GM19452 (cell line): ENCODE measurements at regions not wholly inside any gene's neighbourhood (a gene's known extent, or its start where the extent isn't known, plus 50 kb on each side); places are given as distances from the start of the nearest gene placed in this dataset.

ENCODE experiments used
- ATAC-seq: cut with Tn5 transposase; IDR thresholded peaks from one replicate; pipeline ENCODE4 v1.9.1; 2021; ENCODE audit not compliant: unreplicated experiment

DNA sequence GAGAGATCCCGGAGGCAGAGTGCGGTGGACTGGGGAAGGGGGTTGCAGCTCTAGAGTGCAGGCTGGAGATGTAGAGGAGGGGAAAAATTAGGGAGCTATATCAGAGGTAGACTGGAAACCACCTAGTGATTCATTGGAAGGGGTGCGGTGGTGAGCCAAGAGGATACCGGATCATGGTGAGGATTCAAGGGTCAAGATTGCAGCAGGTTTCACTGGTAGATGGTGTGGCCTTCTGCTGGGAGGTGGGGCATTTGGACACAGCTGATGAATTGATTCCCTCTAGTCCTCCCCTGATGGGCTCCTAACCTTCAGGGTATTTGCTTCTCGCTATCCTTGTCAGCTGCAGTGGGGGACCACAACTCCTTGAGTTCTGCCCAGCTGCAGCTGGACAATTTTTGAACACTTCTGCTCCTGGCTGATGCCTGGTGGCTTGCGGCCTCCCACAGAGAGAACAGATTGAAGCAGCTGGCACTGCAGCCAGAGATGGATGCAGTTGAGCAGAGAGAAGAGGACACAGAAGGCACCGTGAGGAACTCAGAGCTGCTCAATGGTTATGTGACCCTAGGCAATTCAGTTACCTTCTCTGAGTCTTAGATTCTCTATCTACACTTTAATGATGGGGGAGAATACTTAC is 134.4 kb upstream of the ABCA1 start:
- no peak for ATAC-seq

DNA sequence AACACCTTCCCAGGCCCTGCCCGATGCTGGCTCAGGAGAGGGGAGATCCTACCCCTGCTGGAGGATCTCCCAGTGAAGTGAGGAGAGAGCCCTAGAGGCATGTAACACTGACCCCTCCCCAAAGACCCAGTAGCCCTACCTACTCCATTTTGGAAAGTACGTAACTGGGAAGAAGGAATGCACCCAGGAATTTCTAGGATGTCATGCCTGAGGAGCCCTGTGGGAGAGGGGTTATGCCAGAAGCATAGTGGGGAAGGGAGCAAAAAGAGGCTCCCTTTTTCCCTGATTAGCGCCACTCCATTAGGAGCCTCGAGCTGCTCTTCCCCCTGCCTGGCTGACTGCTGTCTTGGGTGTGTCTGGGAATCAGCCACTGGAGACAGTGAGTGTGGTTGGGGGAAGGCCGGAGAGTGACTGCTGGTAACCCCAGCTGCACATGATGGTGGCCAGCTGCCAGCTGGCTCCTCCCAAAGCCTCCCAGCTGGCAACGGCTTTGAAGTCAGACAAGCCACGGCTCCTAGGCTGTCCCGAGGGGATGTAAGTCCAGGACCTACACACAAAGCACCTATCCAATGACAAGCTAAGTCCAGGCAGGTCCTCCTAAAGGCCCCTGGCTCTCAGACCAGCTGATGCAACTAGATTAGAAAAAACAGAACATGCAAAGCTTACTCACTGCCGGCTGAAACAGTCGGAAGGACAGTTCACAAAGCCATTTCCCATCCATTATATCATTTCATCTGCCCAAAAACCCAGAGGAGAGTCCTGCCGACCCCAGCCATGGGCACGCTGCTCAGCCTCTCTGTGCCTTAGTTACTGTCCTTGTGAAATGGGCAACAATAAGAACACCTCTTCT is 136.5 kb upstream of the ABCA1 start:
- no peak for ATAC-seq

DNA sequence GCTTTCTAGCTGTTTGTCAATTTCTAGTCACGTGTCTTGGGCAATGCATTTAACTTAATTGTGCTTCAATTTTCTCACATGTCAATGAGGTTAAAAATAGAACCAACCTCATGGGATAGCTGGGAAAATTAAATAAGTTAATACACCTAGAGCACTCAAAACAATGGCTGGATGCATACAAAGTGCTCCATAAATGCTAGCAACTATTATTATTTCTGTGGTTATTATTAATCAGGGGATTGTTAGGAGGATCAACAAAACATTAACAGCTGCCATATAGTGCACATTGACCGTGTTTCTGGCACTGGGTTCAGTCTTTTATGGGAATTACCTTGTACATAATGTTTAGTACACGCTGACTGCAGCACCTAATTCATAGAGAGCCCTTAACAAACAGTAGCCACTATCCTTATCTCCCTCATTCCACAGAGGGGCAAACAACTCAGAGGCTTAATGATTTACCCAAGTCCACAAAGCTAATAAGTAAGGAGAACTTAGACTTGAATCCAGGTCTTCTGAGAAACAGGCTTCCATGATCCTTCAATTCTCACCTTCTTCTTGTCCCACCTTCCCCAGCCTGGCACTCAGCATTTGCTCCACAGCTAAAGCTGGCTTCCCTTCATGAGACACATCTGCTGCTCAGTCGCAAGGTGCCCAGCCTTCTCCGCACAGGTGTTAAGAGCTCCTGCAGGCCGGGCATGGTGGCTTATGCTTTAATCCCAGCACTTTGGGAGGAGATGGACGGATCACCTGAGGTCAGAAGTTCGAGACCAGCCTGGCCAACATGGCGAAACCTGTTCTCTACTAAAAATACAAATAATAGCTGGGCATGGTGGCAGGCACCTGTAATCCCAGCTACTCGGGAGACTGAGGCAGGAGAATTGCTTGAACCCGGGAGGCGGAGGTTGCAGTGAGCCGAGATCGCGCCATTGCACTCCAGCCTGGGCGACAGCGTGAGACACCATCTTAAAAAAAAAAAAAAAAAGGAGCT is 137.4 kb upstream of the ABCA1 start:
- no peak for ATAC-seq

DNA sequence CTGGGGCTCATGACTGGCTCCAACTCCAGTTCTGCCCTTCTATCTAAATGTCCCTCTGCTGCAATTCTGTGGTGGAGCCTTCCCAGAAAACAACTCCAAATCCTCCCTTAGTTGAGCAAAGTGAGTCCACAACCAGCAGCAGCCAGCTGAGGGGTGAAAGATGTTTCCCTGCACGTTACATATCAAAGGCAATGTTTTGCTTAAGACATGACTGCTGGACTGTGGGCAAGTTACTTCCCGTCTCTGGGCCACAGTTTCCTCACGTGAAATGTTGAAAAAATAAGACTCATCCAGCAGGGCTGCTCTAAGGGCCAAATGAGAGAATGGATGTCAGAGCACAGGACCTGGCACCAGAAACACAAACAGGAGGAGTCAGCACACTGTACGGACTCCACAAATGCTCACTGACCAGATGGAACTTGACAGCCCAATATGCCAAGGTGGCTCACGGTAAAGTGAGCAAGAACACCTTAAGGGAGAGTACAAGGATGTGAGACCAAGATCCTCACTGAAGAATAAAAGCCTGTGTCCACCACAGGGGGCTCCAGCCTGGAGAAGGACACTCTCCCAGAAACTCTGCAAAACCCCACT is 138.4 kb upstream of the ABCA1 start:
- no peak for ATAC-seq

DNA sequence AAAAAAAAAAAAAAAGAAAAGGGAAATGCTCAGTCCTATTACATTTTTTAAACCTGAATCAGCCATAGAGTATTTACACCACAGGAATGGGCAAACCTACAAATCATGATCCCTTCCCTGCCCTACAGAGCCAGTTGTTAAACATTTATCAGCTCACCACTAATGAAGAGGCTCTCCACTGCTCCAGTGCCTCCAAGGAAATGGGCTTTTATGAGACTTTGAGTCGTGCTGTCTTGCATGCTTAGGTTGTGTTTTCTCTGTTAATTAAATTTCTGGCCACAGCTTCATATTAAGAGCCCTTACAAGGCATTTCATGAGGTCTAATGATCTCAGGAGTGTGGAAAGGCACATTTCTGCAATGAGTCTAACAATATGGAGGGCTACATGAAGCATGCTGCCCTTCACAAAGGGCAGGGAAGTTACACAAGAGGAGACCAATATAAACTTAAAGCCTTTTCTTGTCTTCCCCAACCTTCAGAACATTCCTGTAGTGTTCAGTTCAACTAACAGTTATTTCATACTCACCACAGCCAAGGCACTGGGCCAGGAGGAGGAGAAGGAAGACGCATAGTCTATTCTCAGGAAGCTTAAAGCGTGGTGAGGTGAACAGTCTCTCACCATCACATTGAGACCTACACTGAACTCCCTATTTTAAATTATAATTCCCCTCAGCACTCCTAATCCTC is 140.1 kb upstream of the ABCA1 start:
- ATAC-seq: no peak

DNA sequence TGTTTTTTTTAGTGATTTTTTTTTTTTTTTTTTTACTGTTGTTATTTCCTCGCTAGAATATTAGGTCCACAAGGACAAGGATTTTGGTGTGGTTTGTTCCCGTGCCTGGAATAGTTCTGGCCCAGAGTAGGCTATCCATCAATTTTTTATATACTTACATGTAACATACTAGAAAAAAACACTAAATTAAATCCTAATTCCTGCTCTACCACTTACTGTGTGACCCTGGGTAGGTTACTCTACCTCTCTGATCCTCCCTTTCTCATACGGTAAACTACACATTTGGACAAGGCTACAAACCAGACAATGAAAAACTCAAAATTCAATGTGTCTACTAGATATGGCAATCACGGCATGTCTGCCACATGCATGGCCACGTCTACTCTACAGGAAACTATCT is 141.3 kb upstream of the ABCA1 start:
- ATAC-seq: no peak

DNA sequence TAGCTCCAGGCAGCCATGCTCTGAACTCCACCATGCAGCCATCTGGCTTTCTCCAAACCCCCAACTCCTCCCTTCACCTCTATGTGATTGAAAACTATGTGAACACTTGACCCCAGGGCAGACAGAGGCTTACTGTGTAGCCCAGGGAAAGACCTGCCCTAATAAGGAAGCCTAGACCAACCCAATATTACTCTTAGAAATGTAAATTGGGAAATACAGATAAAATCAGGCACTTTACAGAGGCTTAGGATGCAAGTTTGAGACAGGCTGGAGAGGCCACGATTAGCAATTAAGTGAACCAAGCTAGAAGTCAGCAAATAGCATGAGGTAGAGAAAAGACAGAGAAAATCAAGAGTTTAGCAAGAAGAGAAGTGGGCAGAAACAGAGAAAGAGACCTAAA is 141.7 kb upstream of the ABCA1 start:
- ATAC-seq: no peak

DNA sequence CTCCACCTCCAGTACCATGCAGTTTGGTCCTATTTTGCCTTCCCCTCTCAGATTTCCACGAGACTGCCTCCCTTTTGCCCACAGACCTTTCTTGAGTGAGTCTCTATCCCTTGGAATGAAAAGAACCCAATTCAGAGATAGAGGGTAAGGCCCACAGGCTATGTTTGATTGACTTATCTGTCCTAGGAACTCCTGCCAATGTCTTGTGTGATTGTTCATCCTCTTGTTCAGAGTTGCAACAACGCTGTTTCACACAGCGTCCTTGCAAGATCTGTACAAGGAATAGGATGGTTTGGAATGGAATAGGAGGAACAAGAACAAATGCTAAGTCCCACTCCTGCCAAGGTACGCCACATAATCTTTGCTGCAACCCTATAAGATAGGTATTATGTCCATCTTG is 142.2 kb upstream of the ABCA1 start:
- no peak for ATAC-seq

DNA sequence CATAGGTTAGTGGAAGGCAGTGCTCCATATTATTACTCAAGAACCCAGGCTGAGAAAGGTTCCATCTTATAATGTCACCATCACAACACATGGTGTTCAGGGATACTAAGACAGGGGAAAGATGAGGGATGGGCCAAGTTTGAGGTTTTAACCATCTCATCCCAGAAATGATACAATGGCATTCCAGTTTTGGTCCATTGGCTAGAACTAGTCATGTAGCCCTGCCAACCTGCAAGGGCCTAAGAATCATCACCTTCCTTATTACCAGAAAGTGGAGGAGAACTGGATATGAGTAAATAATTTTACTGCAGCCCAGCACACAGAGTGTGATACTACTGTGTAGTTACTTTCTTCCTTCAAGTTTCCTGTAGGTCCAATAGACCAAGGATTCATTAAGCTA is 144.5 kb upstream of the ABCA1 start:
- ATAC-seq: no peak

DNA sequence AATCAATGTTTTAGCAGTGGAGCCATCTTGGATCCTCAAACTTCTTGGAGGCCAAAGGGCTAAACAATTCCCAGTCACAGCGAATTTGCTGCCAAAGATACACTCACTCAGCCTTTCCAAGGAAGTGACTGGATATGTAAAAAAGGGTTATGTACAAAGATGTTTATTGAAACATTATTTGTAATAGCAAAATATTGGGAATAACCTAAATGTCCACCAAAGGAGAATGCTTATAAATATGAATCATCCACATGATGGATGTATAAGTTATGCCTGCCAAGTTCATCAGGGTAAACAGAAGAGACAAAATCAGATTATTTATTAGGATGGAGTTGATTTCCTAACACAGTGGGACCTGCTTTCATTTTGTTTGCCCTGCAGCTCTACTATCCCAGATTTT is 145.2 kb upstream of the ABCA1 start:
- no peak for ATAC-seq

DNA sequence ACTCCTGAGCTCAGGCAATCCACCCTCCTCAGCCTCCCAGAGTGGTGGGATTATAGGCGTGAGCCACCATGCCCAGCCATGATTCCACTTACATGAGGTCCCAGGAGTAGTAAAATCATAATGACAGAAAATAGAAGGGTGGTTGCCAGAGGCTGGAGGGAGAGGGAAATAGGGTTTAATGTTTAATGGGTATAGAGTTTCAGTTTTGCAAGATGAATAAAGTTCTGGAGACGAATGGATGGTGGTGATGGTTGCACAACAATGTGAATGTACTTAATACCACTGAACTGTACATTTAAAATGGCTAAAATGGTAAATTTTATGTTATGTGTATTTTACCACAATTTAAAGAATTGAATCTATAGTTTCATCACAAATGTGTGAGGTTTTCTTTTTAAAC is 146.5 kb upstream of the ABCA1 start:
- ATAC-seq: no peak

DNA sequence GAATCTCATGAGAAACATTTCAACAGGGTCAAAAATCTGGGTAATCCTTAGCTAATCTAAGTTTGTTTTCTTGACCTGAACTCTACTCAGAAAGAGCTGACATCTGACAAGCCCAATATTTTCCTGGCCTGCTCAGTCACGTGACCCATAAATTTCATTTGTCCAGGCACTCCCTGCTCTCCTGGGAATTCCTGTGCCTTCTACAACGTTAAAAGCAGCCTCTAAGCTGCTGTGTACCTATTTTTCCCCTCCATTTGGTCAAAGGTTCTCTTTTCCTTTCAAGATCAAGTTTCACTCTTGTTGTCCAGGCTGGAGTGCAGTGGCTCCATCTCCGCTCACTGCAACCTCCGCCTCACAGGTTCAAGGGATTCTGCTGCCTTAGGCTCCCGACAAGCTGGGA is 148.8 kb upstream of the ABCA1 start:
- ATAC-seq: no peak

DNA sequence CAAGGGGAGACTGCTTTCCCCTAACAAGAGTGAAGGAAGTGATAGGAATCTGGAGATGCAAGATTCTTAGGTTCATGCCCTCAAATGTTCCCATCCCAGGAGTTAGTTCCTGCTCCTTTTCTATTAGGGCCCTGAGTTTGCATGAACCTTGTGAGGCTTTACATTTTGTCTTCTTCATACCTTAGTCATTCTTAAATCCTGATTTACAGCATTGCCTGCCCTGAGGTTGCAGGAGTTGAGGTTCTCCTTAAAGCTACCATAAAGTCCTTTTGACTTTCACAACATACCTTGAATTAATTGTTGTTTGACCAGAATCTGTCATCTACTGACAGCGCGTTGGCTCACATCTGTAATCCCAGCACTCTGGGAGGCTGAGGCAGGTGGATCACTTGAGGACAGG is 151.5 kb upstream of the ABCA1 start:
- ATAC-seq: no peak

DNA sequence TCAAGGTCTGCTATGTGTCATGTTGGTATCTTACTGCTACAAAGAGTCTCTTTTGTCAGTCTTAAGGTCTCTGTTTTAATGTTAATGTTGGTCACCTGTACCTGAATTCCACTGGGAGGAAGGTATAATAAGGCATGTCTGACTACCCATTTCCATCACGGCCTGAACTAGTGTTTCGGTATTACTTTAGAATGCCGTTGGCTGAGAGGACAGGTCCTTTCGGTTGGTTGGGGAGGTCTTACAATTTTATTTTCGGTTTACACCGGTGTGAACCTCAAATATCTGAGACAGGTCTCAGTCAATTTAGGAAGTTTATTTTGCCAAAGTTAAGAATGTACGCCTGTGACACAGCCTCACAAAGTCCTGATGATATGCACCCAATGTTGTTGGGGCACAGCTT is 154.9 kb upstream of the ABCA1 start:
- ATAC-seq: no peak

DNA sequence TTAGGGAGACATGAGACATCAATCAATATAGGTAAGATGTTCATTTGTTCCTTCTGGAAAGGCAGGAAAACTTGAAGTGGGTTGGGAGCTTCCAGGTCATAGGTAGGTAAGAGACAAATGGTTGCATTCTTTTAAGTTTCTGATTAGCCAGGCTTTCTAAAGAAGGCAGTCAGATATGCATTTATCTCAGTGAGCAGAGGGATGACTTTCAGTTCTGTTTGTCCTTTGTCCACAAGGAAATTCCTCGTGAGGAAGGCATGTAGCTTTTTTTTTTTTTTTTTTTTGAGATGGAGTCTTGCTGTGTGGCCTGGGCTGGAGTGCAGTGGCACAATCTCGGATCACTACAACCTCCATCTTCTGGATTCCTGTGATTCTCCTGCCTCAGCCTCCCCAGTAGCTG is 155.3 kb upstream of the ABCA1 start:
- no peak for ATAC-seq

DNA sequence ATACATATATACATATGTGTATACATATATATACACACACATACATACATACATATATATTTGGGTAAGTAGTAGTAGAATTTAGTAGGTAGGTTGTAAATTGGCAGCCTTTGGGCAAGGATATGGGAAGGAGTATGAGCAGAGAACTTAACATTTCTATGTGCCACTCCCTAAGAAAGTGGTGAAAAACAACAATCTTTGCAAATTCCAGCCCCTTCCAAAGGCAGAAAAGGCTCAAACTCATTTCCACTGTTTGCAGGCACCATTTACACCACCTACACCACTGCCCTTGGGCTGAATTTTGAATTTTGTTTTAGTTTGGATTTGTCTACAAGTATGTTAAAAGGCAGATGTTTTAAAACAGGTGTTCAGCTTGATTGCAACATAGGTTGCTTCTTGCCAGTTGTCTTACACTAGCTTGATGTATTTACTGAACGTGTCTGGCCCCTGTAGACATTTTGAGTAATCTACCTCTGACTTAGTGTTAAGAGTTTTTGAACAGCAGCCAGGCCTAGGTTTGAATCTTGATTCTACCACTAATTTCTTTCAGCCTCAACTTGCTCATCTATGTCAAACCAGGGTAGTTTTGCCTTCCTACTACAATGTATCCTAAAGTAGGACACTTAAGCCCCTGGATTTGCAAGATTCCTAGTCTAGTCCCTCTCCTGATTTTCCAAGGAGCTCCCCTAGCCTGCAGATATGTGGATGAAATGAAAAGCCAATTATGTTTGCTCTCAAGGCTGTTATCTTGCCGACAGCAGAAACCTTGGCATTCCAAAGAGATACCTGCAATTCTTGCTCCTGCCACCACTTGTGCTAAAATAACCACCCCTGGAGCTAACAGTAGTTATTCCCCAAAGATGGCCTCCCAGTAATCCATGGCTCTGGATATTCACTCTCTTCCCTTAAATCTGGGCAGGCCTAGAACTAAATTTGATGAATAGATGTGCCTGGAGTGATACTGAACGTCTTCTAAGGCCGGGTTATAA is 156.2 kb upstream of the SLC44A1 start:
- no peak for ATAC-seq

DNA sequence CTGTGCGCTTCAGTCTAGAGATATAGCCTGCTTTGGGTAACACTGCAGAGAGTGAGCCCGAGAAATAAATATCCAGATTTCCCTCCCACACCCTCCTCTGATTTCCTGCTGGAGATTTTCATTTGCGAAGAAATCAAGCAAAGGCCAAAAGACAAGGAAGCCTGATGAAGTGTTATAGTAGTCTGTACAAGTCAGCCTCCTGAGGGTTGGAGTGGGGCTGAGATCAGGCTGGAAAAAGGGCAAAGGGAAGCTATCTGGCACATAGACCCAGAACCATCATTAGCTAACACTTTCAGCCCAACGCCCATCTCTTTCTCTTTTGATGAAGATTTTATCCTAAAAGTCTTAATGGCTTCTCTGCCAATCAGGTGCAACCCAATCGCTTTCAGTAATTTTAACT is 154.6 kb upstream of the SLC44A1 start:
- no peak for ATAC-seq

DNA sequence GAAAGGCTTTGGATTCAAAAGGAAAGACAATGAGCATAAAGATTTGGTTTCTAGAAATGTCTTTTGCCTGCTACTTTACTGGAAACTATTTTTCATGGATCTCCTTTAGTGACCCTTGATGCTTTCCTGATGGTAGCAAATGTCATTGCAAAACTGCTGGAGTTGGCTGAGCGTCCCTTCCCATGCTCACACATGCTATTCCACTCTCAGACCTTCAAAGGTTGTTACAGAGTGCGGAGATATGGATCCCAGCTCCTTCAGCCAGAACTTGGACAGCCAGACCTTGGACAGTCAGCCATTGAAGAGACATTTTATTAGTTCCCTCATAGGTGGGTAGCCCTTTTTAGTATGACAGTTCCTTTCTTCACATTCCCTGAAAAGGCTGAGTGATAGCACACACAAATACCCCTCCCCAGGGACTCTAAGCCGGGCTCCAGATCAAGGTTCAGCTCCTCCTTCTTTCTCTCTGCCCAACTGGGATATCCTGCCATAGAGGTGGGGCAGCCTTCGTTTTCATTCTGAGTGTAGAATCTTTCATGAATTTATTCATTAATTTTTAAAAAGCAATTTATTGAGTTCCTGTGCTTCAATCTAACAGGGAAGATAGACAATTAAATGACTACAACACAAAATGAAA is 153.3 kb upstream of the SLC44A1 start:
- ATAC-seq: no peak

DNA sequence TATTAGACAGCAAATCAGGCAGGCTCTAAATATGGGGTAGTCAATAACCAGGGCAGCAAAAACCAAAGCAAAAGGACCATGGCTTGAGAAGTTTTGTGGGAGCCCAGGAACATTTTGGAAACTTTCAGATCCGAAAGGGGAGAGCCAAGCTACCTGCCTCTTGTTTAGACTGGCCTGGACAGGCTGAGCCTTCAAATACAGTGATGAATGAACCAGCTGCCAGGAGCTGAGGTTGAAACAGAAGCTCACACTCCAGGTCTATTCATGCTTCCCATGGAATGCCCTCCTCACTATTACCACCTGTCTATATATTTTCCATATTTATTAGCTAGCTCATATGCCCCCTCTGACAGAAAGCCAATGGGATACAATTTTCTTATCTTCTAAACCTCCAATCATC is 150.8 kb upstream of the SLC44A1 start:
- no peak for ATAC-seq
